Muscle of leg (tissue), 3 donors: ENCODE measurements at regions not wholly inside any gene's neighbourhood (a gene's known extent, or its start where the extent isn't known, plus 50 kb on each side); places are given as distances from the start of the nearest gene placed in this dataset.
"Not testable (repeated sequence)": the region's sequence is repeated elsewhere in the genome, so short reads cannot be mapped to it uniquely, and the experiment has no call there.

Source experiments
- DNase-seq: peaks from one replicate; pipeline ENCODE4 v3.0.0; 2013
- H3K27ac ChIP-seq: one replicate; pipeline ENCODE4 v1.5.1; 2013; ENCODE audit warnings: mild to moderate bottlenecking, low read length, control low read depth
- H3K27me3 ChIP-seq: one replicate; pipeline ENCODE4 v1.6.1; 2013; ENCODE audit warnings: low read length; ENCODE audit not compliant: control insufficient read depth, insufficient read depth
- H3K36me3 ChIP-seq: one replicate; pipeline ENCODE4 v1.6.1; 2013; ENCODE audit warnings: low read length; ENCODE audit not compliant: control insufficient read depth, insufficient read depth
- H3K4me1 ChIP-seq: one replicate; pipeline ENCODE4 v1.6.1; 2013; ENCODE audit warnings: low read length; ENCODE audit not compliant: control insufficient read depth, insufficient read depth
- H3K4me3 ChIP-seq: one replicate; pipeline ENCODE4 v1.5.1; 2013; ENCODE audit warnings: low read length, control low read depth
- H3K9me3 ChIP-seq: replicated peaks from 2 replicates; pipeline ENCODE4 v1.6.1; 2013; ENCODE audit warnings: low read depth, low read length; ENCODE audit not compliant: control insufficient read depth
- WGBS: methylation state at CpG from one replicate; pipeline ENCODE4 v1.1.5; 2013; ENCODE audit warnings: missing lambda C conversion rate; ENCODE audit not compliant: insufficient coverage; 5-methylcytosine and 5-hydroxymethylcytosine counted together

DNA sequence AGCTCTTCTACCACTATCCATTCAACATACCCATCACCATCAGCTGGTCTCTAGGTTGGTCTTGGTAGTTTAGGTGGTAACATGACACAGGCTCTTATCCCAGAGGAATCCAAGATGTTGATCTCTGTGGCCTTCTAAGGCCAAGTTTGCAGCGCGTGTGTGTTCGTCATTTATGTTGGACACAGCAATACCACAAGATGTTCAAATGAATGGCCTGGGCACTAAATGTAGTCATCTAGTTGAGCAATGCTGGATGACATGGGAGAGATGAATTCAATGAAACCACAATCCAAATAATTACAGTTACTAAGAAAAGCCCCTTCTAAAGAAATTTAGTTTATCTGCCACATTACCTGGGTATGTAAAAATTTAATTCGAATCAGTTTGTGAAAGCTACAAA is 292.4 kb downstream of the MRPS30 start:
- Histone ChIP-seq H3K9me3 (no peaks in the 10 kb centered on the region), H3K27ac (no peak overlapping the region), H3K27me3 (no peaks in the 10 kb centered on the region), H3K4me3 (no peak overlapping the region), H3K4me1 (no peaks in the 10 kb centered on the region), H3K36me3 (no peaks in the 10 kb centered on the region)
- WGBS: 100% methylated on average over 1 of the region's 4 CpGs
- DNase-seq: no peak

DNA sequence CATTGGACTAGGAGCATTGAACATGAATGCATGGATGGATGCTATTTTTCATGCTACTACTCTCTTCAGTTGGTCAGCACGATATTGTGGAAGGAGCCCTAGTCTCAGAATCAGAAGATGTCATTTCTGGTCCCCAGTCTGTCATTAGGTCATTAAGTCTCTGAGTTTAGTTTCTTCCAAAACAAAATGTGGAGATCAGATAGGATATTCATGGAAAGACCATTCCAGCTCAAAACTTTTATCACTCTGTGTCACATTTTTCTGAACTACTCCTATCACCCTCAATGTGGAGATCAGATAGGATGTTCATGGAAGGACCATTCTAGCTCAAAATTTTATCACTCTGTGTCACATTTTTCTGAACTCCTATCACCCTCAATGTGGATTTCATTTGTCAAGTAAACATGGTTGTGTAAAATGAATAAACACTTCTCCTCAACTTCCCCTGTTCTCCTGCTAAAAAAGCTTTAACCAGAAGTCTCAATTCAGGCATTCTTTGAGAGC is 296.8 kb downstream of the MRPS30 start:
- H3K4me3 ChIP-seq: no peak overlapping the region
- WGBS: no CpG with 5 or more reads among the region's 1 CpG
- H3K36me3 ChIP-seq: no peaks in the 10 kb centered on the region
- H3K9me3 ChIP-seq: no peaks in the 10 kb centered on the region
- no peaks in the 10 kb centered on the region for H3K4me1 ChIP-seq
- DNase-seq: no peak
- H3K27ac ChIP-seq: no peak overlapping the region
- H3K27me3 ChIP-seq: no peaks in the 10 kb centered on the region

DNA sequence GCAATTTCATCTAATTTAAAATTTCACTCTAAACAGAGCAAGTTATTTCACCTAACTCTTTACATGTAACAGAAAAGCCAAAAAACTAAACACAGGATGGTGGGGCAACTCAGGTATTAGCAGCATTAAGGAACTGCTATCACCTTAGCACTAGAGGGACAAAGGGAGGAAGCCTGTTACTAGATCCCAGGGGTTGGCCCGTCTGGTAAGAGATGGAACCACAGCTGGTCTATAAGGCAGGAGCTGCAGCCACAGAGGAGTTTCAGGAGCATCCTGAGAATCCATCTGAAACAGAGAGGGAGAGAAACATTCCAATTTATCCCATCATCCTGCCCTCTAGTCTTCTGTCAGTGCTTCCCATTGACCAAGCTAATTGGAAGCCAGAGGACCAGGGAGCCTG is 300.3 kb downstream of the MRPS30 start:
- no peaks in the 10 kb centered on the region for H3K9me3 ChIP-seq
- H3K27me3 ChIP-seq: no peaks in the 10 kb centered on the region
- no peak overlapping the region for H3K27ac ChIP-seq
- H3K36me3 ChIP-seq: no peaks in the 10 kb centered on the region
- DNase-seq: no peak
- H3K4me3 ChIP-seq: no peak overlapping the region
- no peaks in the 10 kb centered on the region for H3K4me1 ChIP-seq
- WGBS: no CpG with 5 or more reads among the region's 1 CpG

DNA sequence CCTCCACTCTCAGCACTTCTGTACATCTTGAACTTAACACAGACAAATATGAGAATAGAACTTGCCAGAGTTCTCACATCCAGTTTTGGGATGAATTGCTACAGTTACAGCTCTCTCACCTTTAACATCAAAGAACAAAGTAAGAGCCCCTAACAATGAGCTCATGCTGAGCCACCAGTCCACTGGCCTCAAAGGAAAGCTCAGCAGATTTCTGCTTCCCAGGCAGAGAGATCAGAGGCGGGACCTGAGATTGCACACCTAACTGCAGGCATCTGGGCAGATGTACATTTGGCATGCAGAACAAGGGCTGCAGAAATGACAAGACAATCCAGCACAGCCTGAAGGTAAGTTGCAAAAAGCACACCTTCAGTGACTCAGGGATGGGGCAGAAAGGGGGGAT is 300.9 kb downstream of the MRPS30 start:
- no peaks in the 10 kb centered on the region for H3K36me3 ChIP-seq
- 46% methylated on average over 1 of the region's 1 CpG for WGBS
- no peak overlapping the region for H3K4me3 ChIP-seq
- H3K4me1 ChIP-seq: no peaks in the 10 kb centered on the region
- H3K27me3 ChIP-seq: no peaks in the 10 kb centered on the region
- no peaks in the 10 kb centered on the region for H3K9me3 ChIP-seq
- no peak overlapping the region for H3K27ac ChIP-seq
- no peak for DNase-seq

DNA sequence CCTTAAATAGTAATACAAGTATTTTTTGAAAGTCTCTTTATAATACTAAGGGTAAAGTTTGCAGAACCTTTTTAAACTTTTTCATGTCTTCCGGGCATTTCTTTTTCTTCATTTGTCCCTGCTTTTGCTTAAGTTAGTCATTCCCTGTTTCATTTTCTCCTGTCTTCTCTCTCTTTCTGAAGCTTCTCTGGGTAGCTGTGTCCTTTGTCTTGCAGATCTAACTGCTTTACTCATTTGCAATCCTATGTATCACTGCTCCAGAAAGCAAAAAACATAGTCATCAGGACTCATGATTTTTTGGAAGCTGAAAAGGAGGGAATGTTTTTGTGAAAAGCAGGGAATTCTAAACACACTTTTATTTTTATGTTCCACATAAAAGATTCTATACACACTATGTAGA is 301.7 kb downstream of the MRPS30 start:
- no peak overlapping the region for H3K27ac ChIP-seq
- DNase-seq: no peak
- no CpG with 5 or more reads among the region's 1 CpG for WGBS
- no peaks in the 10 kb centered on the region for H3K36me3 ChIP-seq
- no peaks in the 10 kb centered on the region for H3K4me1 ChIP-seq
- H3K4me3 ChIP-seq: no peak overlapping the region
- H3K9me3 ChIP-seq: no peaks in the 10 kb centered on the region
- no peaks in the 10 kb centered on the region for H3K27me3 ChIP-seq

DNA sequence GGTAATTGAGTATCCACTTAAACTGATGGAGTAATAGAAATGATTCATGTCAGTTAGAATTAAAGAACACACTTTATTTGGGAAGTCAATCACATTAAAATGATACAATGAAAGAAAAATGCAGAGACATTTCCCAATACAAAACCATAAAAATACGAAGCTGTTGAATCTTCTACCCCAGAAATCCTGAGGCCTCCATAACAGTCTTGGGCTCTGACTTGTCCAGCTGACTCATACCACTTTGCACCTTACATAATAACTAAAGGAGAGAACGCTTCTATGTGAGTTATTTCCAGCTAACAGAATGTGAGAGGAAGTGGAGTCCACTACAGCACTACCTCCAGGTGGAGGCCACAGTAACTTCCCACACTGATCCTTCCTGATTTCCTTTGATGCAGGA is 305.0 kb downstream of the MRPS30 start:
- no peak overlapping the region for H3K4me3 ChIP-seq
- H3K9me3 ChIP-seq: no peaks in the 10 kb centered on the region
- WGBS: 80% methylated on average over 1 of the region's 2 CpGs
- H3K4me1 ChIP-seq: no peaks in the 10 kb centered on the region
- no peak overlapping the region for H3K27ac ChIP-seq
- H3K27me3 ChIP-seq: no peaks in the 10 kb centered on the region
- H3K36me3 ChIP-seq: no peaks in the 10 kb centered on the region
- DNase-seq: no peak

DNA sequence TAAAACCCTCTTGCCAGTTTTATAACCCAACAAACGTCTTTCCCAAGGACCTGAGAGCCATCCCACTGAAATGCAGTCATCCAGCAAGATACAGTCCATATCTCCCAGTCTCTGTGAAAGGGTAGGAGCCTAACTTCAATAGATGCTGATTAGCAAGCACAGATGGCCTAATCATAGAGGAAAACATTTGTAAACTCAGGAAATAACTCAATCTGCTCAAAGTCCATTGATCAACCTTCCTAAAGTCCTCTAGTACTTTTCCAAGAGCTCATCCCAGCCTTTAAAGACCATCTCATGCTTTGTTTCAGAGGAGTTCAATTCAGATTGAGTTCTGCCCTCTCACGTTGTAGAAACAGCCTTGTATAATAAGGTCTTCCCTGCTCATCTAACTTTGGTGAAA is 324.2 kb downstream of the MRPS30 start:
- no peaks in the 10 kb centered on the region for H3K36me3 ChIP-seq
- peaks cover 2% of the 10 kb centered on the region for H3K9me3 ChIP-seq
- H3K27ac ChIP-seq: no peak overlapping the region
- DNase-seq: no peak
- H3K4me3 ChIP-seq: no peak overlapping the region
- no peaks in the 10 kb centered on the region for H3K4me1 ChIP-seq
- 30% methylated on average over 2 of the region's 2 CpGs for WGBS
- no peaks in the 10 kb centered on the region for H3K27me3 ChIP-seq

DNA sequence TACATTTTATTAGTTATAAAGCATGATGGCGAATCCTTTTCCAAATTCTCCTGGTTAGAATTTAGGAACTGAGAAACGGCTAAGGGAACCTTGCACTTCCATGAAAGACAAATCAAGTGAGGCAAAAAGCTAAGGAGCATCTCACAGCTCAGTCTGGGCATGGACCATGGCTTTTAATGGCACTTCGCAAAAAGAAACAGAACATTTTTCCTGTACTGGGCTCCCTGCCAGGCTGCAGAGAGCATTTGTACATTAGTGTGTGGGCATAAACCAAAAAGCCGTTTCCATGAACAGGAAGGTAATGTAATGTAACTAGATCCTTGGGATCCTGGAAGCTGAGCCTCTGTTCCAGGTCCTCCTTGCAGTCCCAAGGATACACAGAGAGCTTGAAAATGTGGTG is 354.2 kb downstream of the MRPS30 start:
- Histone ChIP-seq H3K4me3 (no peak overlapping the region), H3K36me3 (no peaks in the 10 kb centered on the region), H3K27ac (no peak overlapping the region), H3K9me3 (peaks cover 4% of the 10 kb centered on the region), H3K4me1 (no peaks in the 10 kb centered on the region), H3K27me3 (no peaks in the 10 kb centered on the region)
- 31% methylated on average over 2 of the region's 4 CpGs for WGBS
- DNase-seq: no peak

DNA sequence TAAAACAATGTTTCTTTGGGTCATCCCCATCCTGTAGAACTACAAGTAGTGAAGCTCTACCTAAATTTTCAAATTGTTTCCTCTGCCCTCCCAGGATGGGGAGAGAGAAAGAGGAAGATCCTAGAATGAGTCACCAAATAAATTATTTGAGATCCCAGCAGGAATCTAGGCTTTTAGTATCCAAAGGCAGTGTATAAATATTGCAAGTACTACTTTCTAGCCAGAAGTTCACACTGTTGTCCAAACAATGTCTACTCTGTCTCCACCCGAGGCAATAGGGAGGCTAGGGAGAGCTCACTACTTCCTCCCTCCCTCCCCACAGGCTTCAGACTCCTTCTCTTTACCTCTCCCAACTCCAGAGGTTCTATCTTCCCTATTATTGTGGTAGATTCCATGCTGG is 362.8 kb downstream of the MRPS30 start:
- Histone ChIP-seq H3K27ac (no peak overlapping the region), H3K36me3 (no peaks in the 10 kb centered on the region), H3K27me3 (no peaks in the 10 kb centered on the region), H3K9me3 (no peaks in the 10 kb centered on the region), H3K4me3 (no peak overlapping the region), H3K4me1 (no peaks in the 10 kb centered on the region)
- no peak for DNase-seq
- WGBS: no CpG with 5 or more reads among the region's 1 CpG

DNA sequence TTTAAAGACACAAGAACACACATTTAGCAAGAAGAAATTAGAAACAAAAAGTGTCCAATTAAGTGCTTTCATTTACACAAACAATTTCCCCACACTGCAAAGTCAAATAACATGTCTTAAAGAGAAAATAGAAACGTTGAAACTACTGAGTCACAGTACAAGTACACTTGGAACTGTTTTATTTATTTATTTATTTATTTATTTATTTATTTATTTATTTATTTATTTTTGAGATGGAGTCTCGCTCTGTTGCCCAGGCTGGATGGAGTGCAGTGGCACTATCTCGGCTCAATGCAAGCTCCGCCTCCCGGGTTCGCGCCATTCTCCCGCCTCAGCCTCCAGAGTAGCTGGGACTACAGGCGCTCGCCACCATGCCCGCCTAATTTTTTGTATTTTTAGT is 363.9 kb downstream of the MRPS30 start:
- not testable (repeated sequence) for DNase-seq, H3K4me3 ChIP-seq, H3K27me3 ChIP-seq, H3K4me1 ChIP-seq, H3K9me3 ChIP-seq, H3K36me3 ChIP-seq, H3K27ac ChIP-seq
- 87% methylated on average over 3 of the region's 11 CpGs for WGBS

DNA sequence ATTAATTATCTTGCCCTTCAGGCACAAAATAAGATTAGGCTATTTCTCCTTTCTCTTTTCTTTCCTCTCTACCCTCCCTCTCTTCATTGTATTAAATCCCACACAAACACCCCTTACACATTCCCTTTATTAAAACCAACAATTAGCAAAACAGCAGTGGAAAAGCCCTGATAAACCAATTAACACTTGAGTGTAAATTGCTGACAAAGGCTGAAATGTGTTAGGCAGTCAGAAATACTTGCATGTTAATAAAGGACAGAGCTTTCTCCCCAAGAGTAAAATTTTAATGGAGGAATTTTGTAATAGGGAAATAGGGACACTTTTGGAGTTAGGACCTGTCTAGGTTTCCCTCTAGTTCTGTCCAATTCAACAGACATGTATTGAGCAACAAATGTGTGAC is 370.9 kb downstream of the MRPS30 start:
- Histone ChIP-seq H3K27me3 (no peaks in the 10 kb centered on the region), H3K27ac (no peak overlapping the region), H3K36me3 (no peaks in the 10 kb centered on the region), H3K4me1 (no peaks in the 10 kb centered on the region), H3K9me3 (no peaks in the 10 kb centered on the region), H3K4me3 (no peak overlapping the region)
- DNase-seq: no peak
